Thyroid gland (tissue), 4 donors: ENCODE measurements at regions not wholly inside any gene's neighbourhood (a gene's known extent, or its start where the extent isn't known, plus 50 kb on each side); places are given as distances from the start of the nearest gene placed in this dataset.

Source experiments
- DNase-seq, 2 donors: peaks; one replicate each; pipeline ENCODE4 v3.0.0-alpha.2; 2019
- H3K27ac ChIP-seq, 3 donors: fragments of 200-600 bp; sonication (generic); 1 replicate in 2 of 3; 2 replicates in 1 of 3; pipeline ENCODE4 v1.5.1; 2016 to 2019; ENCODE audit warnings: mild to moderate bottlenecking in 1 of 3, moderate library complexity in 1 of 3
- H3K27me3 ChIP-seq: fragments of 200-600 bp; sonication (generic); one replicate; pipeline ENCODE4 v1.5.1; 2019
- H3K36me3 ChIP-seq, 2 donors: fragments of 200-600 bp; sonication (generic); one replicate each; pipeline ENCODE4 v1.5.1; 2016 to 2019
- H3K4me1 ChIP-seq, 2 donors: fragments of 200-600 bp; sonication (generic); one replicate each; pipeline ENCODE4 v1.5.1; 2017 to 2019
- H3K4me3 ChIP-seq, 3 donors: fragments of 200-600 bp; sonication (generic); replicated peaks in 1 of 3; 1 replicate in 2 of 3; 2 replicates in 1 of 3; pipeline ENCODE4 v1.5.1; 2016; ENCODE audit warnings: mild to moderate bottlenecking in 1 of 3
- H3K9me3 ChIP-seq: fragments of 200-600 bp; sonication (generic); one replicate; pipeline ENCODE4 v1.5.1; 2017
- CTCF ChIP-seq, 6 experiments: fragments of 200-600 bp in 3 of 6; fragments of 450-650 bp in 3 of 6; sonication (generic) in 3 of 6; IDR thresholded peaks; one replicate each; pipeline ENCODE4 v1.5.1; 2016 to 2019; ENCODE audit warnings: antibody characterized with exemption in 6 of 6, mild to moderate bottlenecking in 2 of 6, inconsistent platforms in 1 of 6, moderate library complexity in 1 of 6
- POLR2A ChIP-seq, 2 donors: fragments of 450-650 bp; IDR thresholded peaks; one replicate each; pipeline ENCODE4 v1.6.1; 2017; ENCODE audit warnings: antibody characterized with exemption in 2 of 2, mild to moderate bottlenecking in 2 of 2, moderate library complexity in 1 of 2
- WGBS, 2 donors: methylation state at CpG; one replicate each; pipeline ENCODE4 v1.1.5; 2017; 5-methylcytosine and 5-hydroxymethylcytosine counted together
- intact Hi-C: fragments of 100-400 bp; cut with DNase I; formaldehyde crosslinking; loops from one replicate; pipeline ENCODE4 v1.15.1; 2023

- Histone ChIP-seq H3K27ac (no peak overlapping the region), H3K27me3 (no peaks in the 10 kb centered on the region), H3K4me1 (no peaks in the 10 kb centered on the region), H3K36me3 (no peaks in the 10 kb centered on the region), H3K9me3 (no peaks in the 10 kb centered on the region), H3K4me3 (no peak overlapping the region)
- WGBS, 2 donors = 86 to 90% methylated on average over 4 of the region's 4 CpGs
- TF ChIP-seq POLR2A (IDR thresholded peaks at IDR 0.05) = no peak
- TF ChIP-seq CTCF (IDR thresholded peaks at IDR 0.05) = no peak
- DNase-seq = no peak
- intact Hi-C loops = no loop called here
Measured at GRCh38 chr2:177015356-177015923, 197.2 kb upstream of the HNRNPA3 start.

- Histone ChIP-seq H3K4me3 (no peak overlapping the region), H3K4me1 (no peaks in the 10 kb centered on the region), H3K36me3 (no peaks in the 10 kb centered on the region), H3K27ac (no peak overlapping the region), H3K27me3 (no peaks in the 10 kb centered on the region), H3K9me3 (no peaks in the 10 kb centered on the region)
- WGBS, 2 donors = 82 to 86% methylated on average over 5 of the region's 5 CpGs
- intact Hi-C loops = no loop called here
- no peak for TF ChIP-seq POLR2A (IDR thresholded peaks at IDR 0.05)
- no peak for TF ChIP-seq CTCF (IDR thresholded peaks at IDR 0.05)
- no peak for DNase-seq
Measured at GRCh38 chr2:177020524-177021119, 192.0 kb upstream of the HNRNPA3 start.

GRCh38 chr2:177021706-177022343 lies 190.8 kb upstream of the HNRNPA3 start:
- Histone ChIP-seq H3K9me3 (no peaks in the 10 kb centered on the region), H3K36me3 (no peaks in the 10 kb centered on the region), H3K4me3 (no peak overlapping the region), H3K27me3 (no peaks in the 10 kb centered on the region), H3K4me1 (no peaks in the 10 kb centered on the region), H3K27ac (peak overlapping the region in 1 of 3 donors; percentile 24)
- 33 to 52% methylated on average over 7 of the region's 7 CpGs for WGBS, 2 donors
- TF ChIP-seq CTCF (IDR thresholded peaks at IDR 0.05) (no peak), POLR2A (IDR thresholded peaks at IDR 0.05) (no peak)
- DNase-seq = no peak
- intact Hi-C loops = no loop called here

GRCh38 chr2:177024765-177025164 lies 187.8 kb upstream of the HNRNPA3 start:
- Histone ChIP-seq H3K9me3 (no peaks in the 10 kb centered on the region), H3K36me3 (no peaks in the 10 kb centered on the region), H3K27ac (no peak overlapping the region), H3K4me3 (no peak overlapping the region), H3K27me3 (no peaks in the 10 kb centered on the region), H3K4me1 (no peaks in the 10 kb centered on the region)
- DNase-seq = no peak
- 65 to 72% methylated on average over 5 of the region's 5 CpGs for WGBS, 2 donors
- TF ChIP-seq POLR2A (IDR thresholded peaks at IDR 0.05) (no peak), CTCF (IDR thresholded peaks at IDR 0.05) (no peak)
- intact Hi-C loops = no loop called here

GRCh38 chr2:177026253-177026652 lies 186.3 kb upstream of the HNRNPA3 start:
- no peaks in the 10 kb centered on the region for H3K4me1 ChIP-seq
- DNase-seq = no peak
- H3K27ac ChIP-seq = no peak overlapping the region
- 62 to 66% methylated on average over 2 of the region's 2 CpGs for WGBS, 2 donors
- no peak overlapping the region for H3K4me3 ChIP-seq
- intact Hi-C loops = no loop called here
- no peak for TF ChIP-seq CTCF (IDR thresholded peaks at IDR 0.05)
- no peak for TF ChIP-seq POLR2A (IDR thresholded peaks at IDR 0.05)
- no peaks in the 10 kb centered on the region for H3K9me3 ChIP-seq
- no peaks in the 10 kb centered on the region for H3K27me3 ChIP-seq
- H3K36me3 ChIP-seq = no peaks in the 10 kb centered on the region
